ENCODE measurements at regions not wholly inside any gene's neighbourhood (a gene's known extent, or its start where the extent isn't known, plus 50 kb on each side); places are given as distances from the start of the nearest gene placed in this dataset.

- DNase-seq (ENCODE audit: low read depth) (no peak), FAIRE-seq (no peak)
- Histone ChIP-seq H3K79me2 (ENCODE audit: insufficient read depth, low read length) (no peaks in the 10 kb centered on the region), H4K20me1 (ENCODE audit: insufficient read depth, low read length) (no peaks in the 10 kb centered on the region), H3K4me2 (ENCODE audit: low read length) (no peak overlapping the region), H3K9ac (ENCODE audit: low read length) (no peak overlapping the region), H3K9me3 (ENCODE audit: insufficient read depth, low read depth, low read length) (peaks cover 6% of the 10 kb centered on the region), H2AFZ (ENCODE audit: low read depth, low read length) (no peak overlapping the region), H3K36me3 (ENCODE audit: insufficient read depth, low read length) (no peaks in the 10 kb centered on the region), H3K27ac (ENCODE audit: low read depth, low read length) (no peak overlapping the region), H3K27me3 (ENCODE audit: insufficient read depth, low read length) (no peaks in the 10 kb centered on the region), H3K4me1 (ENCODE audit: insufficient read depth, low read length) (no peaks in the 10 kb centered on the region), H3K4me3 (ENCODE audit: insufficient read depth, low read depth, low read length) (no peak overlapping the region)
- Mint-ChIP-seq H3K36me3 (ENCODE audit: low read depth, unreplicated experiment) (peaks cover 4% of the 10 kb centered on the region), H3K4me3 (ENCODE audit: unreplicated experiment) (no peak overlapping the region), H3K27ac (ENCODE audit: unreplicated experiment) (no peak overlapping the region), H3K9me3 (ENCODE audit: unreplicated experiment) (peaks cover 4% of the 10 kb centered on the region), H3K4me1 (ENCODE audit: low read depth, unreplicated experiment) (no peaks in the 10 kb centered on the region), H3K27me3 (ENCODE audit: low read depth, unreplicated experiment) (peaks cover 16% of the 10 kb centered on the region)
- no peak for TF ChIP-seq EZH2 (IDR thresholded peaks at IDR 0.05; ENCODE audit: insufficient read depth, low read length)
- TF ChIP-seq, protein P1, sequence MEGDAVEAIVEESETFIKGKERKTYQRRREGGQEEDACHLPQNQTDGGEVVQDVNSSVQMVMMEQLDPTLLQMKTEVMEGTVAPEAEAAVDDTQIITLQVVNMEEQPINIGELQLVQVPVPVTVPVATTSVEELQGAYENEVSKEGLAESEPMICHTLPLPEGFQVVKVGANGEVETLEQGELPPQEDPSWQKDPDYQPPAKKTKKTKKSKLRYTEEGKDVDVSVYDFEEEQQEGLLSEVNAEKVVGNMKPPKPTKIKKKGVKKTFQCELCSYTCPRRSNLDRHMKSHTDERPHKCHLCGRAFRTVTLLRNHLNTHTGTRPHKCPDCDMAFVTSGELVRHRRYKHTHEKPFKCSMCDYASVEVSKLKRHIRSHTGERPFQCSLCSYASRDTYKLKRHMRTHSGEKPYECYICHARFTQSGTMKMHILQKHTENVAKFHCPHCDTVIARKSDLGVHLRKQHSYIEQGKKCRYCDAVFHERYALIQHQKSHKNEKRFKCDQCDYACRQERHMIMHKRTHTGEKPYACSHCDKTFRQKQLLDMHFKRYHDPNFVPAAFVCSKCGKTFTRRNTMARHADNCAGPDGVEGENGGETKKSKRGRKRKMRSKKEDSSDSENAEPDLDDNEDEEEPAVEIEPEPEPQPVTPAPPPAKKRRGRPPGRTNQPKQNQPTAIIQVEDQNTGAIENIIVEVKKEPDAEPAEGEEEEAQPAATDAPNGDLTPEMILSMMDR (IDR thresholded peaks at IDR 0.05; ENCODE audit: insufficient read depth, low read depth, low read length) = no peak
Observed at GRCh38 chr7:156017916-156018700, 205.8 kb upstream of the SHH start.

GRCh38 chr7:156017431-156017830 lies 205.2 kb upstream of the SHH start:
- H3K4me3 ChIP-seq (ENCODE audit: insufficient read depth, low read depth, low read length) = no peak overlapping the region
- no peak overlapping the region for H3K4me2 ChIP-seq (ENCODE audit: low read length)
- H3K36me3 ChIP-seq (ENCODE audit: insufficient read depth, low read length) = no peaks in the 10 kb centered on the region
- peaks cover 4% of the 10 kb centered on the region for H3K36me3 Mint-ChIP-seq (ENCODE audit: low read depth, unreplicated experiment)
- H3K27ac ChIP-seq (ENCODE audit: low read depth, low read length) = no peak overlapping the region
- H2AFZ ChIP-seq (ENCODE audit: low read depth, low read length) = no peak overlapping the region
- H3K9me3 Mint-ChIP-seq (ENCODE audit: unreplicated experiment) = peaks cover 4% of the 10 kb centered on the region
- H4K20me1 ChIP-seq (ENCODE audit: insufficient read depth, low read length) = no peaks in the 10 kb centered on the region
- no peak for DNase-seq (ENCODE audit: low read depth)
- no peak for TF ChIP-seq EZH2 (IDR thresholded peaks at IDR 0.05; ENCODE audit: insufficient read depth, low read length)
- H3K9me3 ChIP-seq (ENCODE audit: insufficient read depth, low read depth, low read length) = peaks cover 6% of the 10 kb centered on the region
- FAIRE-seq = no peak
- no peak overlapping the region for H3K27ac Mint-ChIP-seq (ENCODE audit: unreplicated experiment)
- H3K79me2 ChIP-seq (ENCODE audit: insufficient read depth, low read length) = no peaks in the 10 kb centered on the region
- H3K4me1 ChIP-seq (ENCODE audit: insufficient read depth, low read length) = no peaks in the 10 kb centered on the region
- H3K4me1 Mint-ChIP-seq (ENCODE audit: low read depth, unreplicated experiment) = no peaks in the 10 kb centered on the region
- H3K4me3 Mint-ChIP-seq (ENCODE audit: unreplicated experiment) = no peak overlapping the region
- peaks cover 16% of the 10 kb centered on the region for H3K27me3 Mint-ChIP-seq (ENCODE audit: low read depth, unreplicated experiment)
- no peaks in the 10 kb centered on the region for H3K27me3 ChIP-seq (ENCODE audit: insufficient read depth, low read length)
- no peak overlapping the region for H3K9ac ChIP-seq (ENCODE audit: low read length)

DNA sequence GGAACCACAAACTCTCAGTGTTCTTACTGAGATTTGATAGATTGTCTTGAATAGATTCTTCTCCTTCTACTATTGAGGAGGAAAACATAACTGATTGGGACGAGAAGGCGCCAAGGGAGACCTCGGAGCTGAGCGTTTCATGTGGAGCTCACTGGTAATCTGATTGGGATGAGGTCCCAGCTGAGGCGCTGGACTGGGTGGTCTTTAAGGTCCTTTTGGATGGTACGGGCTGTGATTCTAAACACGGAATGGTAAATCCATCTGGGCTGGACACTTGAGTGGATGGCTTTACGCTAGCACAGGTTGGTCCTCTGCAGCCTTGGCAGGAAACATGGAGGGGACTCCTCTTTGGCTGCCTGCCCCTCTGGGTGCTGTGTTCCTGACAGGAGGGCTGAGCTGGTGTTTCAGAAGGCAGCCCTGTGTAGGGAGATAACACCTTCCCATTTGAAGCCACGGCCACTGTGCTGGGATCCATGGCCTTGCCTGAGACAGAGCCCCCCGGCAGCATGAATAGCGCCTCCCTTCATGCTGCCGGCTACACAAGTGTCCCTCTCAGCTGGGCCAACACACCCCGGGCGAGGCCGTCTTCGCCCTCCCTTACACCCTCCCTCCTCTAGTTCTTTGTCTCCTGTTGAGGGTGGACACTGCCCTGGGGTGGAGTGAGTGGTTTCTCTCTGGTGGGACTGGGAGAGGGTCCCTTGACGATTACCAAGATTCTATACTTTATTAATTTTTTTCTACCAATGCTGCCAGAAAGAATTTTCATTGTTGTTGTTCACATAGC lies 203.2 kb upstream of the SHH start:
- TF ChIP-seq, protein P1 (IDR thresholded peaks at IDR 0.05; ENCODE audit: insufficient read depth, low read depth, low read length) = no peak
- no peak for TF ChIP-seq EZH2 (IDR thresholded peaks at IDR 0.05; ENCODE audit: insufficient read depth, low read length)
- Histone ChIP-seq H4K20me1 (ENCODE audit: insufficient read depth, low read length) (no peaks in the 10 kb centered on the region), H3K9me3 (ENCODE audit: insufficient read depth, low read depth, low read length) (peaks cover 6% of the 10 kb centered on the region), H2AFZ (ENCODE audit: low read depth, low read length) (no peak overlapping the region), H3K27ac (ENCODE audit: low read depth, low read length) (no peak overlapping the region), H3K4me1 (ENCODE audit: insufficient read depth, low read length) (no peaks in the 10 kb centered on the region), H3K36me3 (ENCODE audit: insufficient read depth, low read length) (no peaks in the 10 kb centered on the region), H3K4me3 (ENCODE audit: insufficient read depth, low read depth, low read length) (no peak overlapping the region), H3K79me2 (ENCODE audit: insufficient read depth, low read length) (no peaks in the 10 kb centered on the region), H3K9ac (ENCODE audit: low read length) (no peak overlapping the region), H3K4me2 (ENCODE audit: low read length) (no peak overlapping the region), H3K27me3 (ENCODE audit: insufficient read depth, low read length) (no peaks in the 10 kb centered on the region)
- Mint-ChIP-seq H3K9me3 (ENCODE audit: unreplicated experiment) (peaks cover 4% of the 10 kb centered on the region), H3K36me3 (ENCODE audit: low read depth, unreplicated experiment) (peaks cover 4% of the 10 kb centered on the region), H3K27me3 (ENCODE audit: low read depth, unreplicated experiment) (peaks cover 16% of the 10 kb centered on the region), H3K4me3 (ENCODE audit: unreplicated experiment) (no peak overlapping the region), H3K4me1 (ENCODE audit: low read depth, unreplicated experiment) (no peaks in the 10 kb centered on the region), H3K27ac (ENCODE audit: unreplicated experiment) (no peak overlapping the region)
- FAIRE-seq (no peak), DNase-seq (ENCODE audit: low read depth) (no peak)
